HTR-8/SVneo (cell line): ENCODE measurements at regions not wholly inside any gene's neighbourhood (a gene's known extent, or its start where the extent isn't known, plus 50 kb on each side); places are given as distances from the start of the nearest gene placed in this dataset.
A peak's percentile ranks its signal among the peaks of the same experiment; 100 is the strongest.

Experiments used
- DNase-seq: peaks from one replicate; pipeline ENCODE4 v3.0.0; 2011; ENCODE audit warnings: low spot score, mixed read lengths; ENCODE audit not compliant: insufficient read length
- FAIRE-seq: peaks from 2 replicates; lab custom pipeline; 2011; peaks lifted over from hg19 to GRCh38; lab: Jason Lieb, UNC

DNA sequence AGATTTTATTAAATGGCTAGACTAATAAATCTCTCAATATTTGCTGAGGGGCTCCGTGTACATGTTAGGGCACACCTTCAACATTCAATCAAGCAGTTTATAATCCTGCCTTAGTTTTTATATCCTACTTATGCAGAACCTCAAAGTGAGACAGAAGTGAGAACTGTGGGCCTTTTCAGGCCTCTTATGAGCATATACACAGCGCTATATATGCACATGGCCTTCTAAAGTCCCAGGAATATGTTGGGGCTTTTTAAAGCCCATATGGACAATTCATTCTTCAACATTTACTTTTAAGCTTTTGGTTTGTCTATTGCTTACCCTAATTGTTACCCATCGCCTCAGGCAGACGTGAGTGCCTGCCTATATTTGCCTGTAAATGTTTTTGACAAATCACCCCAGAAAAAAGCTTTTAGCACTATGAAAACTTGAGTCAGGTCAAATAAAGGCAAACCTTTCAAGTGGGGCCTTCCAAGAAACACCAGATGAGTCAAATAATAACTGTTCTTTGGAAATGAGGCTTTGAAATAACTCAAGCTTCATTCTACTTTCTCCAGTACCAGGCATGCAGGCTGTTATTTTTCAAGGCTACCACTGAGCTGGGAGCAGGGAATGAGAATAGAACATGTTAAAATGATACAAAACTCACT is 58.2 kb downstream of the ESM1 start:
- FAIRE-seq = no peak
- no peak for DNase-seq

DNA sequence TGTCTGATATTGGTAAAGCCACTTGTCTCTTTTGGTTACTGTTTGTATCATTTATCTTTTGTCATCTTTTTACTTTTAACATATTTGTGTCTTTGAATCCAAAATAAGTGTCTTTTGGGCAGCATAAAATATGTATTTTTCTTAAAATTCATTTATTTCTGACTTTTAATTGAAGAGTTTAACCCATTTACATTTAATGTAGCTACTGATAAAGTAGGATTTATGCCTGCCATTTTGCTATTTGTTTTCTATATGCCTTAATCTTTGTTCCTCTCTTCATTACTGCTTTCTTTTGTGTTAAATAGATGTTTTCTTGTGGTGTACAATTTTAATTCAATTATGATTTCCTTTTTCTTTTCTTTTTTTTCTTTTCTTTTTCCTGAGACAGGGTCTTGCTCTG is 60.9 kb downstream of the ESM1 start:
- FAIRE-seq = no peak
- DNase-seq = no peak

GRCh38 chr5:54917323-54917722 is 68.1 kb downstream of the ESM1 start:
- FAIRE-seq (no peak), DNase-seq (no peak)

DNA sequence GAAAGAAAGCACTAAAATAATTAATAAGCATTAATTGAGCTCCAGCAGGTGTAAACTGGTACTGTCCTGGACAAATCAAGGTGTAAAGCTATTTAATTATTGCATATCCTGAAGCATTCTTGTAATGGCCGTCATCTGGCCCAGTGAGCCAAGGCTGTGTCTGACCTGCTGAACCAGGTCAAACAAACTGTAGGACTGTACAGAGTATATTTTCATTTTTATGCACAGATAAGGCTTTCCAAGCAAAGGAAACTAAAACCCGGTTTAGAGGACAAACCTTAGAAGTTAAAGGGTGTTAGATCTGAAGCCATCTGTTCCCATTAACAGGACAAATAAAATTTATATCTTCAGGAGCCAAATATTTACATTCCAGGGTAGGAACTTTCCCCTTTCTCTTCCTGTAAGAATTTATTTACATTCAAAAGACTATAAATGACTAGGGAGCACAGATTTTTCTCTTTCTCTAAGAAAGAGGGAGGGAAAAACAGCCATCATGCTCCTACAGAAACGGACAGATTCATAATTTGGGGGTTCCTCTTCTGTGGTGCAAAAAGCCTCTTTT is 69.8 kb downstream of the ESM1 start:
- DNase-seq (no peak), FAIRE-seq (no peak)

- FAIRE-seq = no peak
Measured at GRCh38 chr5:54912021-54912420, 73.4 kb downstream of the ESM1 start.

GRCh38 chr5:54909911-54910870 is 75.2 kb downstream of the ESM1 start:
- DNase-seq = no peak
- FAIRE-seq = peak; percentile 74

More at GRCh38 chr5:54912021-54912420, 73.4 kb downstream of the ESM1 start:
- DNase-seq = no peak

DNA sequence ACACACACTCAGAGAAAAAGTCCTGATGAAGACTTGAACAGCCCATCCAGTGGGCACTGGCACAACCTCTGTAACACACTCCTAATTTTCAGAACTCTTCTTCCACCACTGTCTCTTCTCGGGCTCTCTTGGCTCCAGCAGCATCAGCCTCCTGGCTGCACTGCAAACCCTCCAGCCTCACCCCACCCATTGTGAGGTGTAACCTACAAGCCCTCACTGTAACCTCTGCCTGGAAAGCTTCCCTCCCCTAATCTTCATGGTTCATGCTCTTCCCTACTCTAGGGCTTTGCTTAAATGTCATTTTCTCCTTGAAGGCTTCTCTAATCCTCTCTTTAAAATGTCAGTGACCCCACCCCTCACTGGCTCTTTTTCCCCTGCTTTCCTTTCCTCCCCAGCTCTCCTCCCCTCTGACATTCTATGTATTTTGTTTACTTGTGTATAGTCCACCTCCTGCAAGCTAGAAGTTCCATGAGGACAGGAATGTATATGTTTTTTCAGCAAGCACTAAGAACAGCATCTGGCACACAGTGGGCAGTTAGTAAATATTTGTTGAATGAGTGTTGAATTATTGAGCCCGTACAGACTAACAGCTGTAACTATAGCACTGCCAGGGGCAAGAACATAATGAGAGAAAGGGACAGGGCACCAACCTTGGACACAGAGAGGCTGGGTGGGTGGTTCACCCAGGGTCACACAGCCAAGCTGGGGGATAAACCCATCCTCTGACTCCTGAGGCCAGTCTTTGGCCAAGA is 76.4 kb downstream of the ESM1 start:
- no peak for FAIRE-seq

GRCh38 chr5:54905942-54906537 is 79.4 kb downstream of the ESM1 start:
- peak; percentile 36 for FAIRE-seq
- DNase-seq = peak; percentile 64

More for the DNA sequence above, 76.4 kb downstream of the ESM1 start:
- no peak for DNase-seq

DNA sequence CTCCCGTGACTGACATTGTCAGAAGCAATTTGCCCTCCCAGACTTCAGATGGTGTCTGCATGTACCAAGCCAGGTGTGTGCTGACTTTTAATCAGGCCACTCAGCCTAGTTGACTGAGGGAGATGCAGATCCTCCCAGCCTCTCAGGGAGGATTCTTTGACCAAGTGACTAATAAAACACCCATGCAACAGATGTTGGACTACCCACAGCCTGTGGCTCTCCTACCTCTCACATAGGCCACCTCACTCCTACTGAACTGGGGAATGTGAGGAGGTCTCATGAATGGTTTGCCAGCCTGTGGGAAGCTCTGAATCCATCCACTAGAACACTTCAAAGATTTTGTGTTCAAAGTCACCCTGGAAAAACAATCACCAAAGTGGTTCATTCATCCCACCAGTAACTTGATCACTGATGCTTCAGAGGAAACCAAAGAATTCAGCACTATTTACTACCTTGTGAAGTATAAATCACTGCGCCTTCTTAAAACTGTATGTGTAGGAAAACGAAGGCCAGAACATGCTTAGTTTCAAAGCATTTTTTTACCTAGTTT is 80.1 kb downstream of the ESM1 start:
- FAIRE-seq (no peak), DNase-seq (no peak)

DNA sequence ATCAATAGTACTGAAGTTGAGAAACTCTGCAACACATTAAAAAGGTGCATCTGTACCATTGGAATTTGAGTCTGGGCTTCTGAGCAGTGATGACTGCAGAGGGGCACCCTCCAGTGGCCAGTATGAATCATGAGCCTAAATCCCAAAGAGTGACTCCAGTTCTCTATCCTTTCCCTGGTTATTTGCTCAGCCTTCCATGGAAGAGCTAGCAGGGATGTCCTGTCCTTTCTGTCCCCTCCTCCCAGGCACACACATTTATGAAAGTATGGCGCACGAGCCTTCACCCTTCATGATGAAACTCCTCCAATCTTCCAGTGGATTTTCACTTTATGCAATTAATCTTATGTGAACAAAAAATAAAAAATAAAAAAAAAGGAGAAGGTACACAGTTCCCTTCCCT is 81.0 kb downstream of the ESM1 start:
- FAIRE-seq (no peak), DNase-seq (peak; percentile 54)

GRCh38 chr5:54902791-54903473 is 82.5 kb downstream of the ESM1 start:
- no peak for FAIRE-seq
- DNase-seq = no peak

GRCh38 chr5:54900984-54901725 is 84.2 kb downstream of the ESM1 start:
- no peak for DNase-seq

GRCh38 chr5:54897001-54897400 is 88.4 kb downstream of the ESM1 start:
- no peak for DNase-seq
- FAIRE-seq = peak; percentile 28

More at GRCh38 chr5:54900984-54901725, 84.2 kb downstream of the ESM1 start:
- peak; percentile 28 for FAIRE-seq

GRCh38 chr5:54895816-54896341 is 89.5 kb downstream of the ESM1 start:
- FAIRE-seq = peak; percentile 90
- DNase-seq = peak; percentile 66

DNA sequence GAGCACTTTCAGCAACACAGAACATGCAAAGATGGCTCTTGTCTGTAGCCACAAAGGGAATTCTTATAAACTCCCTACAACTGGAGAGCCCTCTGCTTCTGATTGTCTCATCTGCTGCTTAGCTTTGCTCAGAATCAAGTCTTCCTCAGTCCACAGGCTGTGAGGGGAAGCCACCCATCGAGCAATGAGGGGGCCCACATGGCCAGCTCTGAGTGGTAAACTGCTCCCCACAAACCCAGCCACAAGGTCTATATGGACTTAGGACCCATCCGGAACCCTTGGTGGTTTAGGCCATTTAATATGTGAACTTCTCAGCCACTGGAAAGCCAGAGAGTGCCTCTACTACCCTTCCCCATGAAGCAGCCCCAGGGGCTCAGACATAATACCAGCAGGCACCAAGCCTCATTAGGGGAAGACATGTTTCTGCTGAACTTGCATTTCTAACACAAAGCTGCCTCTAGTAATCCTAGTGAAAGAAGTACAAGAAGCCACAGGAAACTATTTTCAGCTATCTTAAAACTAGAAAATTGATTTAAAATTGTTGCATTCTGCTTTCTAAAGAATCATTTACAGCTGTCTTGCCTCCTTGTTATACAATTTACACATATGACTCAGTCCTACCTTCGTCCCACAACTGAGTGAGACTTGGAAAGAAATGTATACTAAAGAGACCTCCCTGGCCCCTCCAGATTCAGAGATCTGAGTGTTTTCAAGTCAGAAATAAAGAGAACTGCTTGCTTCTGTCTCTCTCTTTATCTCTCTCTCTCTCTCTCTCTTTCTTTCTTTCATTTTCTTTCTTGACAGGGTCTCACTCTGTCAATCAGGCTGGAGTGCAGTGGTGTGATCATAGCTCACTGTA is 90.2 kb downstream of the ESM1 start:
- DNase-seq (no peak), FAIRE-seq (no peak)

DNA sequence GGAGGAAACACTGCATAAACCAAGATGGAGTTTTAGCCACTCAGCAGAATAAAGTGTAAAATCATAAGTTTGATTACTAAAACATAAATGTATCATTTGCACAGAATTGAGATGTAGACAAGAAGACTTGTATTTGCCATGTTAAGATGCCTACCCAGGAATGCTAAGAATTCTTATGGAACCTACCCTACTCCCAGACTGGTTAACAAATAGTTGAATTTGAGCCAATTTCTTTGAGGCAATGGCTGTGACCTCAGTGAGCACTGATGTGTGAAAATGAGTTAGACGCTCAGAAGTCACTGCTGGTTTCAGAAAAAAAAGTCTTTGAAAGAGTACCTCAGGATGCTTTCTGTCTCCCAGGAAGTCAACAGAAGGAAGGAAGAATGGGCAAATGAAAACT is 95.6 kb downstream of the ESM1 start:
- DNase-seq = peak; percentile 75

GRCh38 chr5:54887663-54888062 is 97.7 kb downstream of the ESM1 start:
- FAIRE-seq (no peak), DNase-seq (no peak)

More for the DNA sequence above, 95.6 kb downstream of the ESM1 start:
- FAIRE-seq = peak; percentile 63
